Cardiac muscle cell (in vitro differentiated cells and primary cell): ENCODE measurements at regions not wholly inside any gene's neighbourhood (a gene's known extent, or its start where the extent isn't known, plus 50 kb on each side); places are given as distances from the start of the nearest gene placed in this dataset.

ENCODE experiments used
- DNase-seq, 2 donors: peaks; one replicate each; pipeline versions ENCODE4 v3.0.0 to v3.0.0-alpha.2; 2010 to 2017; ENCODE audit warnings: low read depth in 1 of 2, low spot score in 1 of 2
- H3K27ac ChIP-seq: fragments of 200-600 bp; sonication (generic); 2 replicates; pipeline ENCODE4 v1.5.1; 2016
- H3K27me3 ChIP-seq: fragments of 200-600 bp; sonication (generic); 2 replicates; pipeline ENCODE4 v1.6.0; 2016; ENCODE audit warnings: control low read depth
- H3K36me3 ChIP-seq: fragments of 200-600 bp; sonication (generic); 2 replicates; pipeline ENCODE4 v1.5.1; 2016; ENCODE audit warnings: control low read depth
- H3K4me1 ChIP-seq: fragments of 200-600 bp; sonication (generic); 2 replicates; pipeline ENCODE4 v1.8.1; 2017; ENCODE audit warnings: low read depth, mild to moderate bottlenecking, mixed run types
- H3K4me3 ChIP-seq: fragments of 200-600 bp; sonication (generic); 2 replicates; pipeline ENCODE4 v1.5.1; 2016; ENCODE audit warnings: mild to moderate bottlenecking
- H3K9me3 ChIP-seq: fragments of 200-600 bp; sonication (generic); 2 replicates; pipeline ENCODE4 v1.5.1; 2017; ENCODE audit warnings: low read depth, mild to moderate bottlenecking, control low read depth
- TF ChIP-seq, protein P1 (sequence below): IDR thresholded peaks from 2 replicates; pipeline ENCODE4 v1.5.1; 2012; ENCODE audit warnings: low read depth, mild to moderate bottlenecking, low read length

DNA sequence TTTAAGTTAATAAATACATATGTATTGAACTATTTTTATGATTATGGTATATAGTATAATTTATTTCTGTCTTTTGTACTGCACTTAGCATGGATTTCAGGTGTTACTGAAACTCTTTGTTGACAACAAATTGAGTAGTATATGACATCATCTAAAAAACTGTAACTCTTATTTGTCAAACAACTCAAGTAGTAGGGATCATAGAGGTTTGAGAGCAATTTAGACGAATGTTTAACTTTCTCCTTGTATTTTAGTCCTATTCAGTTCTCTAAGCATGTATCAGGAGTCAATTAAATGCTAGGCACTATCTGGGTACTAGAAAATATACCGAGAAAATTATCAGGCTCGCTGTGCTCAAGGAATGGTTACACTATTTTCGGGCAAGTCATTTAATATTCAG, 595.2 kb downstream of the METTL15 start:
- TF ChIP-seq, protein P1, sequence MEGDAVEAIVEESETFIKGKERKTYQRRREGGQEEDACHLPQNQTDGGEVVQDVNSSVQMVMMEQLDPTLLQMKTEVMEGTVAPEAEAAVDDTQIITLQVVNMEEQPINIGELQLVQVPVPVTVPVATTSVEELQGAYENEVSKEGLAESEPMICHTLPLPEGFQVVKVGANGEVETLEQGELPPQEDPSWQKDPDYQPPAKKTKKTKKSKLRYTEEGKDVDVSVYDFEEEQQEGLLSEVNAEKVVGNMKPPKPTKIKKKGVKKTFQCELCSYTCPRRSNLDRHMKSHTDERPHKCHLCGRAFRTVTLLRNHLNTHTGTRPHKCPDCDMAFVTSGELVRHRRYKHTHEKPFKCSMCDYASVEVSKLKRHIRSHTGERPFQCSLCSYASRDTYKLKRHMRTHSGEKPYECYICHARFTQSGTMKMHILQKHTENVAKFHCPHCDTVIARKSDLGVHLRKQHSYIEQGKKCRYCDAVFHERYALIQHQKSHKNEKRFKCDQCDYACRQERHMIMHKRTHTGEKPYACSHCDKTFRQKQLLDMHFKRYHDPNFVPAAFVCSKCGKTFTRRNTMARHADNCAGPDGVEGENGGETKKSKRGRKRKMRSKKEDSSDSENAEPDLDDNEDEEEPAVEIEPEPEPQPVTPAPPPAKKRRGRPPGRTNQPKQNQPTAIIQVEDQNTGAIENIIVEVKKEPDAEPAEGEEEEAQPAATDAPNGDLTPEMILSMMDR, result no peak
- H3K27me3 ChIP-seq, result no peaks in the 10 kb centered on the region
- no peaks in the 10 kb centered on the region for H3K9me3 ChIP-seq
- no peaks in the 10 kb centered on the region for H3K36me3 ChIP-seq
- H3K4me1 ChIP-seq, result no peaks in the 10 kb centered on the region
- no peak overlapping the region for H3K27ac ChIP-seq
- H3K4me3 ChIP-seq, result no peak overlapping the region
- no peak for DNase-seq

DNA sequence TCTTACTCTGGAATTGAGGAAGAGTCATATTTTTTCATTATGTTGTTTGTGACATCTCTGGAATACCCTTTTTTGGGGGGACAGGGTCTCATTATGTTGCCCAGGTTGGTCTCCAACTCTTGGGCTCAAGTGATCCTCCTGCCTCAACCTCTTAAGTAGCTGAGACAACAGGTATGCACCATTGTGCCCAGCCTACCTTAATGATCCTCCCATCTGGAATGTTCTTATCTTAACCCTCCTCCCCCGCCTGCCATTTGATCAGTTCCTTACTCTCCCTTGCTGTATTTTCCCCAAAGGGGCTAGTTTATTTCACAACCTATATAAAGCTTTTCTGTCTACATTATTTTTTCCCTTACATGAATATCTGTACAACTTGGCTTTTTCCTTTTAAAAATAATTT, 594.7 kb downstream of the METTL15 start:
- H3K36me3 ChIP-seq, result no peaks in the 10 kb centered on the region
- no peaks in the 10 kb centered on the region for H3K9me3 ChIP-seq
- no peak for DNase-seq
- H3K27ac ChIP-seq, result no peak overlapping the region
- no peaks in the 10 kb centered on the region for H3K4me1 ChIP-seq
- TF ChIP-seq, protein P1, result no peak
- H3K4me3 ChIP-seq, result no peak overlapping the region
- no peaks in the 10 kb centered on the region for H3K27me3 ChIP-seq

DNA sequence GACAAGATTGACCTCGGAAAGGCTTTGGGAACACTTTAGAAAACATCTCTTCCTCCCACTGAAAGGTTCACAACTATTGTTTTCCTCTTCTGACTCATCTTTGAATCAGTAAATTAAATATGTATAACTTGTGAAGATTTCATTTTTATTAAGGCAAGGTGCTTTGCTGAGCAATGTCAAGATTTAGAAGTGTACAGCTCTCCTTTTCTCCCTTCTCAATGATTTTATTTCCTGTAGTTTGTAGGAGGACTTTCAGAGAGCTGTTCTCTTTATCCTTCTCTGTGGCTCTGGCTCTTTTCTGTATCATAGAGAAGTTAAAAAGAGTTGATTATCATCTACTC, 594.2 kb downstream of the METTL15 start:
- Histone ChIP-seq H3K9me3 (no peaks in the 10 kb centered on the region), H3K27me3 (no peaks in the 10 kb centered on the region), H3K36me3 (no peaks in the 10 kb centered on the region), H3K27ac (no peak overlapping the region), H3K4me3 (no peak overlapping the region), H3K4me1 (no peaks in the 10 kb centered on the region)
- no peak for DNase-seq
- TF ChIP-seq, protein P1, result no peak

DNA sequence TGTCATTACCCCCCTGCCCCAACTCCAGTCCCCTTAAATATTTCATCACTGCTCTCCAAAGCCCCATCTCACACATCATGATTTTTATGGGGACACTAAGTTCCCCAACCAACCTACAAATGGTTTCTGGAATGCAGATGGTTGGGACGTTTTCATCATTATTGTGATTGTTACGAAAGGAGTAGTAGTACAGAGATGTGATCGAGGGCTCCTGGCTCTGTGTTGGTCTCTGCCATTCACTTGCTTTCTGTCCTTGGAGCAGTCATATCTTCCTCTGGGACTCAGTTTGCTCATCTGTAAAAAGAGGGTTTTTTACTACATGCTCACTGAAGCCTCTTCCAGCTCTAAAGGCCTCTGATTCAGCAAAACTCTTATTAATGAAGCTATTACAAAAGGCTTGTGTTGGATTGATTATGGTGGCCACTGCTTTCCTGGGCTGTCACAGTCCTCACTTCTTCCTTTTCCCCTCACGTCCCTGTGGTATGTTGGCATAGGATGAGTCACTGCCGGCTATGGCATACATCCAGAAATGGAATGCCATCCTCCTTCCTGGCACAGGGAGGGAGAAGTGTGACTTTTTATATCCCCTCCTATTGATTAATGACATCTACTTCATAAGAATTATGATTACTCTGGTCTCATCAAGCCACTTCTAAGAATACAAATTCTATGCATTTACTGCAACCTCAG, 593.7 kb downstream of the METTL15 start:
- Histone ChIP-seq H3K36me3 (no peaks in the 10 kb centered on the region), H3K4me1 (no peaks in the 10 kb centered on the region), H3K27me3 (no peaks in the 10 kb centered on the region), H3K27ac (no peak overlapping the region), H3K4me3 (no peak overlapping the region), H3K9me3 (no peaks in the 10 kb centered on the region)
- TF ChIP-seq, protein P1, result no peak
- DNase-seq, result no peak

DNA sequence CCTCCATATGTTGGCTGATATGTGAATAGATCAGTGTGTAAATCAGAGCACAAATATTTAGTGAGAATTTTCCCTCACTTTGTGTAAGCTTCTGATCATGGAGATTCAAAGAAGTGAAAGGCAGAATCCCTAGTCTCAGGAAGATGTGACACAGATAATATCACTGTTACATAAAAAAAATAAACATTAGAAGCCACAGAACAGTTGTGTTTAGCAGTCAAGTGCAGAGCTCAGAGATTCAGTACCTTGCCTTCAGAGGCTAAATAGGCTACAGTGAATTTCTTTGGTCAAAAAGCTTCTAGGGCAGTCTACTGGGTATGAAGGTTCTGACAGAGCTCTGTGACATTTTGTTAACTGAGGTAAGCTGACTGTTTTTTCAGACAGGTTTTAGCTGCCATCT, 591.5 kb downstream of the METTL15 start:
- Histone ChIP-seq H3K4me3 (no peak overlapping the region), H3K9me3 (no peaks in the 10 kb centered on the region), H3K36me3 (no peaks in the 10 kb centered on the region), H3K27me3 (no peaks in the 10 kb centered on the region), H3K4me1 (no peaks in the 10 kb centered on the region), H3K27ac (no peak overlapping the region)
- DNase-seq, result no peak
- TF ChIP-seq, protein P1, result no peak
